Ishikawa (cell line): ENCODE measurements at regions not wholly inside any gene's neighbourhood (a gene's known extent, or its start where the extent isn't known, plus 50 kb on each side); places are given as distances from the start of the nearest gene placed in this dataset.

Experiments used
- CEBPB ChIP-seq: IDR thresholded peaks from 2 replicates; pipeline ENCODE4 v1.6.1; 2012
- CREB1 ChIP-seq: IDR thresholded peaks from 2 replicates; pipeline ENCODE4 v1.6.1; 2012; ENCODE audit warnings: low read depth
- EGR1 ChIP-seq: IDR thresholded peaks from 2 replicates; pipeline ENCODE4 v1.6.1; 2012
- EP300 ChIP-seq: IDR thresholded peaks from 2 replicates; pipeline ENCODE4 v1.6.1; 2012; ENCODE audit warnings: borderline replicate concordance
- MAX ChIP-seq: IDR thresholded peaks from 2 replicates; pipeline ENCODE4 v1.6.1; 2012
- NFIC ChIP-seq: IDR thresholded peaks from 2 replicates; pipeline ENCODE4 v1.6.1; 2012
- RAD21 ChIP-seq: IDR thresholded peaks from 2 replicates; pipeline ENCODE4 v1.6.1; 2012; ENCODE audit warnings: low read depth
- TAF1 ChIP-seq: IDR thresholded peaks from 2 replicates; pipeline ENCODE4 v1.6.1; 2012; ENCODE audit warnings: low read depth, mild to moderate bottlenecking
- TEAD4 ChIP-seq: IDR thresholded peaks from 2 replicates; pipeline ENCODE4 v1.6.1; 2012
- YY1 ChIP-seq: IDR thresholded peaks from 2 replicates; pipeline ENCODE4 v1.6.1; 2012; ENCODE audit warnings: low read depth
- TF ChIP-seq, protein P1 (sequence below): IDR thresholded peaks from 2 replicates; pipeline ENCODE4 v1.6.1; 2012; ENCODE audit warnings: low read depth, mild to moderate bottlenecking

- TF ChIP-seq RAD21 (no peak), CREB1 (no peak), TAF1 (no peak), YY1 (no peak), CEBPB (no peak), EGR1 (no peak), NFIC (no peak), EP300 (no peak), TEAD4 (no peak), MAX (no peak)
- TF ChIP-seq, protein P1, sequence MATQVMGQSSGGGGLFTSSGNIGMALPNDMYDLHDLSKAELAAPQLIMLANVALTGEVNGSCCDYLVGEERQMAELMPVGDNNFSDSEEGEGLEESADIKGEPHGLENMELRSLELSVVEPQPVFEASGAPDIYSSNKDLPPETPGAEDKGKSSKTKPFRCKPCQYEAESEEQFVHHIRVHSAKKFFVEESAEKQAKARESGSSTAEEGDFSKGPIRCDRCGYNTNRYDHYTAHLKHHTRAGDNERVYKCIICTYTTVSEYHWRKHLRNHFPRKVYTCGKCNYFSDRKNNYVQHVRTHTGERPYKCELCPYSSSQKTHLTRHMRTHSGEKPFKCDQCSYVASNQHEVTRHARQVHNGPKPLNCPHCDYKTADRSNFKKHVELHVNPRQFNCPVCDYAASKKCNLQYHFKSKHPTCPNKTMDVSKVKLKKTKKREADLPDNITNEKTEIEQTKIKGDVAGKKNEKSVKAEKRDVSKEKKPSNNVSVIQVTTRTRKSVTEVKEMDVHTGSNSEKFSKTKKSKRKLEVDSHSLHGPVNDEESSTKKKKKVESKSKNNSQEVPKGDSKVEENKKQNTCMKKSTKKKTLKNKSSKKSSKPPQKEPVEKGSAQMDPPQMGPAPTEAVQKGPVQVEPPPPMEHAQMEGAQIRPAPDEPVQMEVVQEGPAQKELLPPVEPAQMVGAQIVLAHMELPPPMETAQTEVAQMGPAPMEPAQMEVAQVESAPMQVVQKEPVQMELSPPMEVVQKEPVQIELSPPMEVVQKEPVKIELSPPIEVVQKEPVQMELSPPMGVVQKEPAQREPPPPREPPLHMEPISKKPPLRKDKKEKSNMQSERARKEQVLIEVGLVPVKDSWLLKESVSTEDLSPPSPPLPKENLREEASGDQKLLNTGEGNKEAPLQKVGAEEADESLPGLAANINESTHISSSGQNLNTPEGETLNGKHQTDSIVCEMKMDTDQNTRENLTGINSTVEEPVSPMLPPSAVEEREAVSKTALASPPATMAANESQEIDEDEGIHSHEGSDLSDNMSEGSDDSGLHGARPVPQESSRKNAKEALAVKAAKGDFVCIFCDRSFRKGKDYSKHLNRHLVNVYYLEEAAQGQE: no peak
Observed at GRCh38 chr6:98044151-98044561, 761.1 kb upstream of the MMS22L start.
